ENCODE measurements at regions not wholly inside any gene's neighbourhood (a gene's known extent, or its start where the extent isn't known, plus 50 kb on each side); places are given as distances from the start of the nearest gene placed in this dataset.
A peak's percentile ranks its signal among the peaks of the same experiment; 100 is the strongest.
"Not testable (repeated sequence)": the region's sequence is repeated elsewhere in the genome, so short reads cannot be mapped to it uniquely, and the experiment has no call there.

DNA sequence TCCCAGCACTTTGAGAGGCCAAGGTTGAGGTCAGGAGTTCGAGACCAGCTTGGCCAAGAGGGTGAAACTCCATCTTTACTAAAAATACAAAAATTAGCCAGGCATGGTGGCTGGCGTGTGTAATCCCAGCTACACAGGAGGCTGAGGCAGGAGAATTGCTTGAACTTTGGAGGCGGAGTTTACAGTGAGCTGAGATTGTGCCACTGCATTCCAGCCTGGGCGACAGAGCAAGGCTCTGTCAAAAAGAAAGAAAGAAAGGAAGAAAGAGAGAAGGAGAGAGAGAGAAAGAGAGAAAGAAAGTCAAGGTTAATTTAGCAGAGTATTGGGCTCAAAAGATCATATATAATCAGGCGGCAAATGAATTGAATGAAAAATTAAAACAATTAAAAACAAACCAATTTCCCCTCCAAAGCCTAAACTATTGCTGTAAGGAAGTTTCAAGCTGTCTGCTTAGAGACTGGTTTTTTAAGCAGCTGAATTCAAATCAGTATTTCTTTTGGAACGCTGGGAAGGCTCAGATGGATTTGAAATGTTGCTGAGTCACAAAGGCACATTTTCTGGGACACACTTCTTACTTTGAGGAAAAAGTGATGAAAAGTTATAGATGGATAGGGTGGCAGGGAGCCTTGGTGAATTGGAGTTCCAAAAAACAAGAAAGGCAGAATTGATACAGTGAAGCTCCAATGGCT is 81.3 kb upstream of the BHLHE40 start:
- peak; percentile 19 for DNase-seq

GRCh38 chr3:4898454-4899313 is 80.6 kb upstream of the BHLHE40 start:
- peak; percentile 10 for DNase-seq

DNA sequence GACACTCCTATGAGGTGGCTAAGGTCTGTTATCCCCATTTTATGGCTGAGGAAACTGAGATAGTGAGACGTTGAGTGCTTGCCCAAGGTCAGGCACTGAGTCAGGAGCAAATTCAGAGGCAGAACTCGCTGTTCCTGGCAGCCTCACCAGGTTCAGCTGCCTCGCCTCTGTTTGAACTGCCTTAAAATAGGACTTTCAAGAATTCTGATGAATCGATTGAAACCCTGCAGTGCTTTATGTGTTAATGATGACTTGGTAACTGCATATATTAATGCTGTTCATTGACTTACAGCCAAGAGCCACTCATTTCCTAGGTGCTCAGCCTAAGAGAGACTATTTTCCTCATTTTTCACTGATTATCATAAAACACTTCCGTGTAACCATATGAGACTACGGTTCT is 79.5 kb upstream of the BHLHE40 start:
- DNase-seq: no peak

DNA sequence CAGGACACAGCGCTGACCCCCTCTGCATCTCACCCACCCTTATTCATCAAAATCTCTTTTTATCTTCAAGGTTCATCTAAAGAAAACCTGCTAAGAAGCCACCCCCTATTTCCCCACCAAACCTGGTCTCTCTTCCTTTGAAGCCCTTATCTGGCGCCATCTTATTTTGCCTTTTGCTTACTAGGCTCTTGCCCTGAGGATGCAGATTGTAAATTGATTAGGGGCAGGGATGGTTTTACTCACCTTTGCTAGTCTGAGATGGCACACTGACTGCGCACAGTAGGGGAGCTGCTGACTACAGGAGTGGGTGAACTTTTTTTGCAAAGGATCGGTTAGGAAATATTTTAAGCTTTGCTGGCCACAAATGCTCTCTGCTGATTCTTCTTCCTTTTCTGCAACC is 78.9 kb upstream of the BHLHE40 start:
- no peak for DNase-seq

DNA sequence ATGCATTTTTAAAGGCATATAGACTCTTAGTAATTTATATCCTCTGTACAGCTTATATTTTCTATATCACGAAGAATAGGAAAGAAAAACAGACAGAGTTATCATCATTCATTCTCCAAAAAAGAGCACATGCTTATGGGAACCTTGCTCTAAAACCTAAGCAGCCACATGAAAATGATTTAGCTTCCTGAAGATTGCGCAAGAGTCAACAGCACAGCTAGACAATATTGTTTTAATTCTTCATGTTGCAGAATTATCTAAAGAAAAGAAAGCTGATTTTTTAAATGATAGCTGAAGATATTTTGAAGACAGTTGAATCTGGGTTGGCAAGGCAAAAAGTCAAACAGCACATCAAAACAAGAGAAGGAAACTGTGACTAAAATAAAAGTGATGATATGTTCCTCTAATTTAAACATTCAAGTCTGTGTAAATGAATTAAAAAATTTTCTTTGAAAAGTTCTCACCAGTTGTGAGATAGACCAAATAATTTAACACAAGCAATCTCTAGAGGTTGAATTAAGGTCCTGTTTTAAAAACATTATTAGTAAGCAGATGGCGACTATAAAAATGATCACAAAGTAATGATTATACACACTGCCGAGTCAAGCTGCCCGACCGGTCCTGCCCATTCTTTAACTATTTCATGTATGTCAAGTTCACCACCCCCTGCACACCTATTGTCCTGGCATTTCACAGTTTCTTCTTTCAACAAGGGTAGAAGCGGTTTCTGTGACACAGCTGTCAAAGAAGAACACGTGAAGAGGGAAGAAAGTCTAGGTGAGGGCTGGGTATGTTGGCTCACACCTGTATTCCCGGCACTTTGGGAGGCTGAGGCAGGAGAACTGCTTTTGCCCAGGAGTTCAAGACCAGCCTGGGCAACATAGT is 74.2 kb upstream of the BHLHE40 start:
- DNase-seq: peak; percentile 22

DNA sequence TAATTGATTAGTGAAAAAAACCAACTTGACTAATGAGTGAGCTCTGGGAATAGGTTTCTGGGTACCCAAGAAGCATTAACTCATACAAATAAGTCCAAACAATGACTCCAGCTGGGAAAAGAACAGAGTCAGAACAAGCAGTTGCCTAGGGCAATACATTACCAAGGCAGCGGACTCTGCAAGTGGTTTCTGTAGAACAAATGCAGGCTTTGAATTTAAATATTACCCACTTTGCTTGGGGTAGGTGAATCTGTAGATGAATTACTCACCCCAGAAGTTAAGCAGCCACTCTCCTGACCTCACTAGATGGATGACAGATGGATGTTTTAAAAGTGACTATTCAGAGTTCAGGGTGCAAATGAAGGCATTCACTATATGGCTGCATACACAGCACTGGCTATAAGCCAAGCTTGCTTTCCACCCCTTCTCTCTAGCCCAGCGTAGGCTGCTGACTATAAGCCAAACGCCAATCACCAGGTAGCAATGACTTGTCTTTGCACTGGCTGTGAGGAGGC is 73.1 kb upstream of the BHLHE40 start:
- DNase-seq: peak; percentile 9

DNA sequence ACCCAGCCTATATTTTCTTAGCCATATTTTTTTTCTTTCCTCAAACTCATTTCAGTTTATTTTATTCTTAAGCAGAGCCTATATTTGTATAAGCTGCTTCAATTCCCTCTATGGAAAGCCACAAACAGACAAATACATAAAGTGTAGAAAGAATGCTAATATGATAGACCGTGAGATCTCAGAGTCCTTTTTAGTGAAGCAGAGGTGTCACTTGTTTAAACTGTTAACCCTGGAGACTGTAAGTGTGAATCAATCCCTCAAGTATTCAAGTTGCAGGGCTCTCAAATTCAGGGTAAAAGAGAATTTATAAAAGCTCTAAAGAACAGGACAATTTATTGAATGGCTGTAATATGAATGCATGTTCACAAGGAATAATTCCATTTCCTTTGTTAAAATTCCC is 72.2 kb upstream of the BHLHE40 start:
- no peak for DNase-seq

DNA sequence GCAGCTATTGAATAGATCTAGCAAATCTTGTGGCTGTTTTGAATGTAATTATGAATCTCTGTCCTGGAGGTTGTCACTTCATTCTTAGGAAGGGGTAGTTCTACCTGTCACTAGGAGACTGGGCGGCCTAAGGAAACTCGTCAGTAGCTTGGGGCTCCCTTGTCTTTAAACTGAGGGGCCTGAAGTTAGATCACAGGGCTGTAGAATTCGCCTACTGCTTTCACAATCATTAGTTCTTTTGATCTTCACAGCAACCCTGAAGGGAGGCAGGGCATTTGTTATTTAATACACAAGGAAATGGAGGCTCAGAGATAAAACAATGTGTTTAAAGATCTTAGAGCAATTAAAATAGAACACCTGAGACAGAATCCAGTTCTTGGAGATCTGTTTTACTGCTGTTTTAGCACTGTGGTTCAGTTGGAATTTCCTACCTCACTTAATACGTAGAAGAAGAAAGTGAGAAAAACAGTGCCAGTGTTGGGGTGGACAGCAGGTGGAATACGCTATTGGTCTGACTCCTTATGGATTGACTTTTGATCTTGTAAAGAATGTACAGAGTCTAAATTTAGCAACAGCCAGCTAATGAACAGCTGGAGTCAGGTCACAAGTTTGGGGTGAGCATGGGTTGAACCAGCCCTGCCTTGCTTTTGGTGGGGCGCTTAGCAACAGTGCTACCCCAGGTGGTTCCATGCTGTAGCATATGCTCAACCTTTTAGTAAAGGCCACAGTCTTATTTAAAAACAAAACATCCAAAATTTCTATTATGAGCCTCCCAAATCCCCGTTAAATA is 71.4 kb upstream of the BHLHE40 start:
- no peak for DNase-seq

DNA sequence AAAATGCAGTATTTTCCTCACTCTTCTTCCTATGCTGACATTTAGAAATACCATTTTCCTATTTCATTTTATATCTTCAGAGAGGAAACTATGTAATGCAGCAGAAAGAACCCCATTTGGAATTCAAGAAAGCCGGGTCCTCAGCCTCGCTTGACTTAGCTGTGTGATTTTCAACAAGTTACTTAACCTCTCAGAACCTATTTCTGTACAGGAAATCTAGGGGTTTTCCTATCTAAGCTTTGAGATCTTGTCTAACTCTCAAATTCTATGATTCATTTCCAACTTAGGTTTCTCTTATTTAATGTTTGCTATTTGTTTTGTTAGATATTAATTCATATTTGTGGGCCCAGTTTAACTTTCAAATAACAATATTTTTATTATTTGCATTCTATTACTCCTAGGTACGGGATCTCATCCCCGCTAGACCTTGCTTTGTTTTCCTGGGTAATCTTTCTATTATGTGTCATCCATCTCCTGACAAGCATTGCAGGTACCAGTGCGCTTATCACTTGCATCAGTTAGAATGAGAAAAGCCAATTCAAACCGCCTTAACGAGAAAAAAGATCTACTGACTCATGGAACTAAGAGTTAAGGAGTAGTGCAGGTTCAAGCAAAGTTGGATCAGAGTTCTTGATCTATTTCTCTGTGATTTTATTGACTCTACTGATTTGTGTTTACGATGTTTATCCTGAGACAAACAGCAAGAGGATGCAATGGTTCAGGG is 70.6 kb upstream of the BHLHE40 start:
- no peak for DNase-seq

DNA sequence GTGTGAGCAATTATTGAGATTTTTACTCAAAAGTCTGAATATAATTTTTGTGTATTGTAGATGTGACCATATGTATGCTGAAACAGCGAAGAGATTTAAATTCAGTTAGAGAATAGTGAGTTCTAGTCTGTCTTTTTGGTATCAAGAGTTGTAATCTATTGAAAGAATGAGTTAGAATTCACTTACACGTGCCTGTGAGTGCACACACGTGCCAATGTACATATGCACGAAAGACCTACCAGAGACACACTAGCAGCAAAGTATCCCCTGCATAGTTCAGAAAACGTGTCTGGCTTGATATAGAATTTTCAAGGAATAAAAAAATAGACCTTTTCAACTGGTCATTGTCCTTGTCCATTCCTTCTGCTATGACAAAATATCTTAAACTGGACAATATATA is 64.8 kb upstream of the BHLHE40 start:
- no peak for DNase-seq

GRCh38 chr3:4921589-4921988 is 57.6 kb upstream of the BHLHE40 start:
- DNase-seq: not testable (repeated sequence)

- DNase-seq: no peak
Observed at GRCh38 chr3:4926892-4927291, 52.3 kb upstream of the BHLHE40 start.

DNA sequence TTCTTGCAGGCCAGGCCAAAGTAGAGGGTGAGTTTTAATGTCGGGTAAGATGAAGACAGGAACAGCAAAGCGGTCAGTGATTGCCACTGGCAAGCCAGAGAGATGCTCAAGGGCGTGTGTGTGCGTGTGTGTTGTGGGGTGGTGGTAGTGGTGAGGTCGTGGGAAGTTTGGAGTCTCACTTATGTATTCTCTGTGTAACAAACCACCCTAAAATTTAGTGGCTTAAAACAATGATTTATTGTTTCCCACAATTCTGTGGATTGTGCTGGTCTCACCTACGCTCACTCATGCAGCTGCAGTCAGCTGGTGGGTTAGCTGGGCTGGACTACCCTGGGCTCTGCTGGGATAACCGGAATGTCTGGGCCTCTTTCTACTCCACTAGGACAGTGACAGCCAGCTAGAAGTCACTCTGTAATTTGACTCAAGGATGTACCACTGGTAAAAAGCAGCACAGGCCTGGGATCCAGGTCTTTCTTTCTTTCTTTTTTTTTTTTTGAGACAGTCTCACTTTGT is 50.9 kb upstream of the BHLHE40 start:
- DNase-seq: no peak

Data from fibroblast of skin of scalp (primary cell).